Hepatocyte (in vitro differentiated cells): ENCODE measurements at regions not wholly inside any gene's neighbourhood (a gene's known extent, or its start where the extent isn't known, plus 50 kb on each side); places are given as distances from the start of the nearest gene placed in this dataset.

ENCODE experiments used
- DNase-seq: peaks from one replicate; pipeline ENCODE4 v3.0.0-alpha.2; 2016; ENCODE audit warnings: low spot score
- H2AFZ ChIP-seq: fragments of 200-600 bp; sonication (generic); 2 replicates; pipeline ENCODE4 v1.6.0; 2016; ENCODE audit warnings: antibody characterized with exemption, mild to moderate bottlenecking
- H3K27ac ChIP-seq: fragments of 200-600 bp; sonication (generic); 2 replicates; pipeline ENCODE4 v1.5.1; 2016; ENCODE audit warnings: mild to moderate bottlenecking
- H3K27me3 ChIP-seq: fragments of 200-600 bp; sonication (generic); 2 replicates; pipeline ENCODE4 v1.6.1; 2016
- H3K36me3 ChIP-seq: fragments of 200-600 bp; sonication (generic); replicated peaks from 2 replicates; pipeline ENCODE4 v1.5.1; 2016; ENCODE audit warnings: low read depth; ENCODE audit not compliant: insufficient read depth
- H3K4me1 ChIP-seq: fragments of 200-600 bp; sonication (generic); 2 replicates; pipeline ENCODE4 v1.5.1; 2016; ENCODE audit warnings: mild to moderate bottlenecking, moderate library complexity; ENCODE audit not compliant: insufficient read depth
- H3K4me2 ChIP-seq: fragments of 200-600 bp; sonication (generic); 2 replicates; pipeline ENCODE4 v1.6.0; 2016
- H3K4me3 ChIP-seq: fragments of 200-600 bp; sonication (generic); 2 replicates; pipeline ENCODE4 v1.5.1; 2016; ENCODE audit warnings: mild to moderate bottlenecking
- H3K79me2 ChIP-seq: fragments of 200-600 bp; sonication (generic); 2 replicates; pipeline ENCODE4 v1.6.0; 2017; ENCODE audit warnings: mild to moderate bottlenecking
- H3K9me2 ChIP-seq: fragments of 200-600 bp; sonication (generic); replicated peaks from 2 replicates; pipeline ENCODE4 v1.6.0; 2017; ENCODE audit warnings: mild to moderate bottlenecking; ENCODE audit not compliant: insufficient read depth
- H3K9me3 ChIP-seq: fragments of 200-600 bp; sonication (generic); 2 replicates; pipeline ENCODE4 v1.5.1; 2016; ENCODE audit warnings: low read depth, mild to moderate bottlenecking
- H4K20me1 ChIP-seq: fragments of 200-600 bp; sonication (generic); 2 replicates; pipeline ENCODE4 v1.6.0; 2016; ENCODE audit warnings: mild to moderate bottlenecking; ENCODE audit not compliant: insufficient read depth, poor library complexity, severe bottlenecking
- CTCF ChIP-seq: fragments of 200-600 bp; sonication (generic); IDR thresholded peaks from 2 replicates; pipeline ENCODE4 v1.5.1; 2016; ENCODE audit warnings: antibody characterized with exemption, mild to moderate bottlenecking; ENCODE audit not compliant: poor library complexity
- EZH2 ChIP-seq: fragments of 200-600 bp; sonication (generic); IDR thresholded peaks from 2 replicates; pipeline ENCODE4 v1.6.1; 2016; ENCODE audit warnings: antibody characterized with exemption, mild to moderate bottlenecking, borderline replicate concordance
- EZH2phosphoT487 ChIP-seq: fragments of 200-600 bp; sonication (generic); IDR thresholded peaks from one replicate; pipeline ENCODE4 v1.6.1; 2018; ENCODE audit warnings: antibody characterized with exemption, mild to moderate bottlenecking, low read depth, moderate library complexity; ENCODE audit not compliant: unreplicated experiment, severe bottlenecking
- WGBS: methylation state at CpG from one replicate; pipeline ENCODE4 v1.1.6; 2016; ENCODE audit warnings: low lambda C conversion rate; ENCODE audit errors: missing lambda C conversion rate; 5-methylcytosine and 5-hydroxymethylcytosine counted together

DNA sequence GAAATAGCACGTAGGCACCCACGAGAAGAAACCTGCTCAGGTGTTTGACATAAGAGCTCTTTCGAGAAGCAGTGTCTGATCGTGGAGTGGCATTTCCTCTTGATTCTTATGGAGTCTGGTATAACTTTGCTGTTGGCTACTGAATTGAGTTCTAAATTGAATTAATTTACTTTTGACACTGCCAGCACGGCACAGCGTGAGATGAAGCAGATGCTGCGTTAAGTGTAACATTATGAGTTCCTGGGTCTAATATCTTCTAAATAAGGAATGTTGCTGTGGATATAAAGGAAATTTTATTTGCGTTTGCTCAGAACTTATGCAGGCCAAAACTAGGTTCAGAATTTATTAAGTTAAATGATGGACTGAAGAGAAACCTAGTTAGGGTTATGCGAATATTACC, 919.9 kb downstream of the TUSC7 start:
- H3K36me3 ChIP-seq: no peaks in the 10 kb centered on the region
- no peak overlapping the region for H3K4me2 ChIP-seq
- H3K4me3 ChIP-seq: no peak overlapping the region
- H4K20me1 ChIP-seq: no peaks in the 10 kb centered on the region
- no peak overlapping the region for H3K27ac ChIP-seq
- no peak overlapping the region for H2AFZ ChIP-seq
- no peaks in the 10 kb centered on the region for H3K79me2 ChIP-seq
- peaks cover 16% of the 10 kb centered on the region for H3K4me1 ChIP-seq
- no peaks in the 10 kb centered on the region for H3K9me2 ChIP-seq
- H3K27me3 ChIP-seq: no peaks in the 10 kb centered on the region
- no peaks in the 10 kb centered on the region for H3K9me3 ChIP-seq
- no peak for DNase-seq
- TF ChIP-seq EZH2phosphoT487: no peak
- no peak for TF ChIP-seq CTCF
- no peak for TF ChIP-seq EZH2
- WGBS: 87% methylated on average over 9 of the region's 9 CpGs

- no peaks in the 10 kb centered on the region for H4K20me1 ChIP-seq
- TF ChIP-seq CTCF: no peak
- TF ChIP-seq EZH2: no peak
- TF ChIP-seq EZH2phosphoT487: no peak
- H3K9me2 ChIP-seq: no peaks in the 10 kb centered on the region
- H3K36me3 ChIP-seq: no peaks in the 10 kb centered on the region
- no peak overlapping the region for H3K4me2 ChIP-seq
- H3K27me3 ChIP-seq: no peaks in the 10 kb centered on the region
- H3K27ac ChIP-seq: no peak overlapping the region
- no peaks in the 10 kb centered on the region for H3K9me3 ChIP-seq
- DNase-seq: no peak
- H3K79me2 ChIP-seq: no peaks in the 10 kb centered on the region
- peaks cover 16% of the 10 kb centered on the region for H3K4me1 ChIP-seq
- no peak overlapping the region for H2AFZ ChIP-seq
- H3K4me3 ChIP-seq: no peak overlapping the region
Observed at GRCh38 chr3:117630469-117630868, 920.9 kb downstream of the TUSC7 start.

GRCh38 chr3:117630885-117631284, 921.3 kb downstream of the TUSC7 start:
- TF ChIP-seq EZH2phosphoT487 (no peak), EZH2 (no peak), CTCF (no peak)
- DNase-seq: no peak
- Histone ChIP-seq H3K4me1 (peaks cover 16% of the 10 kb centered on the region), H2AFZ (no peak overlapping the region), H3K79me2 (no peaks in the 10 kb centered on the region), H3K27me3 (no peaks in the 10 kb centered on the region), H3K9me2 (no peaks in the 10 kb centered on the region), H3K4me3 (no peak overlapping the region), H3K36me3 (no peaks in the 10 kb centered on the region), H3K4me2 (no peak overlapping the region), H3K27ac (no peak overlapping the region), H3K9me3 (no peaks in the 10 kb centered on the region), H4K20me1 (no peaks in the 10 kb centered on the region)
- WGBS: 100% methylated on average over 1 of the region's 1 CpG

DNA sequence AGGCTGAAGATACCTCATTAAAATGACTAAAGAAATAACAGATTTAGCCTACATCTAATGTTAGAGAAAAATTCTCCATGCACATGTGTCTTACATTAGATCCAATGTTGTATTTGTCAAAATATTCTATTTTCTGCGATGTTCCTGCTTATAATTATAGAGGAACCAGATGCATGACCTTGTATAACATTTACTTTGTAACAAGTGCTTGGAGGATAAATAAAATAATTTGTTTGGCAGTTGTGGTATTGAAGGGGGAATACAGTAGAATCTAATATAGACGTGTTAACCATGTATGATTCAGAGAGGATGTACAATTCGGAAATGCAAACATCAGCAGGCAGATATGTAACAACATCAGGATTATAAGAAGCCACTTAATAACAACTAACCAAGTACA, 922.2 kb downstream of the TUSC7 start:
- no peaks in the 10 kb centered on the region for H3K9me3 ChIP-seq
- H3K4me2 ChIP-seq: no peak overlapping the region
- H3K27me3 ChIP-seq: no peaks in the 10 kb centered on the region
- H3K27ac ChIP-seq: no peak overlapping the region
- H3K9me2 ChIP-seq: no peaks in the 10 kb centered on the region
- no peaks in the 10 kb centered on the region for H3K79me2 ChIP-seq
- TF ChIP-seq EZH2phosphoT487: no peak
- TF ChIP-seq CTCF: no peak
- no peak for TF ChIP-seq EZH2
- H4K20me1 ChIP-seq: no peaks in the 10 kb centered on the region
- no peak for DNase-seq
- 79% methylated on average over 3 of the region's 3 CpGs for WGBS
- H2AFZ ChIP-seq: no peak overlapping the region
- H3K4me1 ChIP-seq: peaks cover 16% of the 10 kb centered on the region
- H3K36me3 ChIP-seq: no peaks in the 10 kb centered on the region
- H3K4me3 ChIP-seq: no peak overlapping the region
